AG10803 (cell line): ENCODE measurements at regions not wholly inside any gene's neighbourhood (a gene's known extent, or its start where the extent isn't known, plus 50 kb on each side); places are given as distances from the start of the nearest gene placed in this dataset.

Experiments
- DNase-seq: peaks from one replicate; pipeline ENCODE4 v3.0.0; 2010; ENCODE audit warnings: low read depth
- H3K4me3 ChIP-seq: 2 replicates; pipeline ENCODE4 v1.5.1; 2011; ENCODE audit warnings: mild to moderate bottlenecking, low read length, control low read depth
- CTCF ChIP-seq: conservative IDR thresholded peaks from 2 replicates; pipeline ENCODE4 v1.5.1; 2011; ENCODE audit warnings: mild to moderate bottlenecking, low read length, control low read depth, inconsistent platforms

- no peak for DNase-seq
- TF ChIP-seq CTCF = no peak
- H3K4me3 ChIP-seq = no peak overlapping the region
Observed at GRCh38 chr2:196315388-196316049, 144.1 kb upstream of the STK17B start.

- DNase-seq = no peak
- no peak overlapping the region for H3K4me3 ChIP-seq
- no peak for TF ChIP-seq CTCF
Observed at GRCh38 chr2:196316050-196316430, 144.7 kb upstream of the STK17B start.

- DNase-seq = no peak
- no peak for TF ChIP-seq CTCF
- H3K4me3 ChIP-seq = no peak overlapping the region
Observed at GRCh38 chr2:196318517-196319377, 147.4 kb upstream of the STK17B start.

GRCh38 chr2:196322973-196323810 is 151.8 kb upstream of the STK17B start:
- TF ChIP-seq CTCF = 0 out of 2 replicates have a peak, but pooled peaks have one; percentile 6
- DNase-seq = peak; percentile 76
- no peak overlapping the region; the same call in 1 of the 2 replicates for H3K4me3 ChIP-seq

GRCh38 chr2:196324211-196324610 is 152.8 kb upstream of the STK17B start:
- no peak overlapping the region for H3K4me3 ChIP-seq
- TF ChIP-seq CTCF = no peak
- peak; percentile 71 for DNase-seq

- DNase-seq = no peak
- H3K4me3 ChIP-seq = no peak overlapping the region
- no peak for TF ChIP-seq CTCF
Observed at GRCh38 chr2:196328088-196328680, 156.8 kb upstream of the STK17B start.
